ENCODE measurements at regions not wholly inside any gene's neighbourhood (a gene's known extent, or its start where the extent isn't known, plus 50 kb on each side); places are given as distances from the start of the nearest gene placed in this dataset.

- TF ChIP-seq CTCF (IDR thresholded peaks at IDR 0.05) (no peak), POLR2A (IDR thresholded peaks at IDR 0.05) (no peak)
Observed at GRCh38 chr4:128540122-128540521, 252.5 kb upstream of the PGRMC2 start.

All from lower leg skin (tissue), 3 donors.